Stimulated activated CD4-positive, alpha-beta T cell treated with anti-CD3 and anti-CD28 coated beads, Interleukin-4, amount 100 ng/mL, for 4 hours (primary cell): ENCODE measurements at regions not wholly inside any gene's neighbourhood (a gene's known extent, or its start where the extent isn't known, plus 50 kb on each side); places are given as distances from the start of the nearest gene placed in this dataset.

Source experiments
- DNase-seq, 2 experiments: peaks; one replicate each; pipeline ENCODE4 v3.0.0-alpha.2; 2020

GRCh38 chr3:68458581-68458980 is 473.8 kb downstream of the TAFA4 start:
- DNase-seq, result no peak

GRCh38 chr3:68448510-68449383 is 483.6 kb downstream of the TAFA4 start:
- DNase-seq, result no peak

- DNase-seq, result no peak
Observed at GRCh38 chr3:68447885-68448284, 484.5 kb downstream of the TAFA4 start.

GRCh38 chr3:68441054-68441453 is 491.3 kb downstream of the TAFA4 start:
- no peak for DNase-seq

- no peak for DNase-seq
Observed at GRCh38 chr3:68436619-68437401, 495.5 kb downstream of the TAFA4 start.

GRCh38 chr3:68428495-68428894 is 503.9 kb downstream of the TAFA4 start:
- no peak for DNase-seq

- DNase-seq, result no peak
Observed at GRCh38 chr3:68424796-68425460, 507.4 kb downstream of the TAFA4 start.

GRCh38 chr3:68408626-68409025 is 523.7 kb downstream of the TAFA4 start:
- no peak for DNase-seq

- DNase-seq, result no peak
Observed at GRCh38 chr3:68403741-68404140, 528.6 kb downstream of the TAFA4 start.

- no peak for DNase-seq
Observed at GRCh38 chr3:68402235-68402918, 530.0 kb downstream of the TAFA4 start.

- DNase-seq, result no peak
Observed at GRCh38 chr3:68378631-68379030, 553.7 kb downstream of the TAFA4 start.

- DNase-seq, result no peak
Observed at GRCh38 chr3:68373727-68374126, 558.6 kb downstream of the TAFA4 start.

GRCh38 chr3:68363796-68364195 is 568.6 kb downstream of the TAFA4 start:
- DNase-seq, result no peak

GRCh38 chr3:68360492-68360891 is 571.9 kb downstream of the TAFA4 start:
- DNase-seq, result no peak

- DNase-seq, result no peak
Observed at GRCh38 chr3:68345781-68346180, 586.6 kb downstream of the TAFA4 start.

GRCh38 chr3:68342426-68342825 is 589.9 kb downstream of the TAFA4 start:
- no peak for DNase-seq

- no peak for DNase-seq
Observed at GRCh38 chr3:68336042-68336441, 596.3 kb downstream of the TAFA4 start.

- DNase-seq, result no peak
Observed at GRCh38 chr3:68334367-68334986, 597.9 kb downstream of the TAFA4 start.

- DNase-seq, result no peak
Observed at GRCh38 chr3:68328049-68328448, 604.3 kb downstream of the TAFA4 start.

- no peak for DNase-seq
Observed at GRCh38 chr3:68315964-68316363, 616.4 kb downstream of the TAFA4 start.

GRCh38 chr3:68315546-68315945 is 616.8 kb downstream of the TAFA4 start:
- DNase-seq, result no peak

GRCh38 chr3:68306571-68306970 is 625.8 kb downstream of the TAFA4 start:
- DNase-seq, result no peak
